Neural progenitor cell (in vitro differentiated cells): ENCODE measurements at regions not wholly inside any gene's neighbourhood (a gene's known extent, or its start where the extent isn't known, plus 50 kb on each side); places are given as distances from the start of the nearest gene placed in this dataset.
"Not testable (repeated sequence)": the region's sequence is repeated elsewhere in the genome, so short reads cannot be mapped to it uniquely, and the experiment has no call there.

Source experiments
- DNase-seq: peaks from one replicate; pipeline ENCODE4 v3.0.0-alpha.2; 2016; ENCODE audit warnings: low spot score
- H2AFZ ChIP-seq: fragments of 200-600 bp; sonication (generic); replicated peaks from 2 replicates; pipeline ENCODE4 v1.6.1; 2016; ENCODE audit warnings: antibody characterized with exemption
- H3F3A ChIP-seq: fragments of 200-600 bp; sonication (generic); 2 replicates; pipeline ENCODE4 v1.6.1; 2016; ENCODE audit warnings: antibody characterized with exemption, low read depth
- H3K27ac ChIP-seq: fragments of 200-600 bp; sonication (generic); 2 replicates; pipeline ENCODE4 v1.5.1; 2016; ENCODE audit warnings: mild to moderate bottlenecking
- H3K27me3 ChIP-seq: fragments of 200-600 bp; sonication (generic); 2 replicates; pipeline ENCODE4 v1.6.1; 2016; ENCODE audit warnings: mild to moderate bottlenecking, moderate library complexity
- H3K36me3 ChIP-seq: fragments of 200-600 bp; sonication (generic); 2 replicates; pipeline ENCODE4 v1.5.1; 2016
- H3K4me1 ChIP-seq: fragments of 200-600 bp; sonication (generic); 2 replicates; pipeline ENCODE4 v1.6.1; 2016; ENCODE audit warnings: mixed run types
- H3K4me2 ChIP-seq: fragments of 200-600 bp; sonication (generic); 2 replicates; pipeline ENCODE4 v1.6.1; 2016
- H3K4me3 ChIP-seq: fragments of 200-600 bp; sonication (generic); 2 replicates; pipeline ENCODE4 v1.5.1; 2016
- H3K79me2 ChIP-seq: fragments of 200-600 bp; sonication (generic); 2 replicates; pipeline ENCODE4 v1.6.1; 2016; ENCODE audit warnings: low read depth
- H3K9ac ChIP-seq: fragments of 200-600 bp; sonication (generic); 2 replicates; pipeline ENCODE4 v1.6.1; 2016
- H3K9me3 ChIP-seq: fragments of 200-600 bp; sonication (generic); 2 replicates; pipeline ENCODE4 v1.5.1; 2016; ENCODE audit warnings: low read depth
- H4K20me1 ChIP-seq: fragments of 200-600 bp; sonication (generic); 2 replicates; pipeline ENCODE4 v1.6.1; 2016; ENCODE audit warnings: low read depth
- H3K27ac Mint-ChIP-seq: 3 replicates; pipeline ENCODE4 v1.8.0; 2021; ENCODE audit warnings: mixed read lengths
- H3K27me3 Mint-ChIP-seq: 2 replicates; pipeline ENCODE4 v1.8.0; 2022; ENCODE audit warnings: low read depth, mild to moderate bottlenecking, inconsistent platforms, moderate library complexity, mixed read lengths; ENCODE audit not compliant: insufficient read depth
- H3K36me3 Mint-ChIP-seq: 3 replicates; pipeline ENCODE4 v1.8.0; 2021; ENCODE audit warnings: mixed read lengths
- H3K4me1 Mint-ChIP-seq: 3 replicates; pipeline ENCODE4 v1.8.0; 2021; ENCODE audit warnings: mixed read lengths
- H3K4me3 Mint-ChIP-seq: 3 replicates; pipeline ENCODE4 v1.8.0; 2021; ENCODE audit warnings: mild to moderate bottlenecking, moderate library complexity, mixed read lengths
- H3K9me3 Mint-ChIP-seq: 3 replicates; pipeline ENCODE4 v1.8.0; 2020; ENCODE audit warnings: mixed read lengths
- CTCF ChIP-seq: fragments of 200-600 bp; sonication (generic); IDR thresholded peaks from 2 replicates; pipeline ENCODE4 v1.5.1; 2017; ENCODE audit warnings: antibody characterized with exemption, mild to moderate bottlenecking
- EZH2 ChIP-seq: fragments of 200-600 bp; sonication (generic); IDR thresholded peaks from 2 replicates; pipeline ENCODE4 v1.6.1; 2017; ENCODE audit warnings: antibody characterized with exemption, mild to moderate bottlenecking, moderate library complexity
- EZH2phosphoT487 ChIP-seq: fragments of 200-600 bp; sonication (generic); IDR thresholded peaks from 2 replicates; pipeline ENCODE4 v1.6.1; 2017; ENCODE audit warnings: antibody characterized with exemption

GRCh38 chr17:20823905-20824304 lies 218.9 kb downstream of the USP22 start:
- no peaks in the 10 kb centered on the region for H3K4me1 ChIP-seq
- TF ChIP-seq EZH2: no peak
- no peak for TF ChIP-seq CTCF
- TF ChIP-seq EZH2phosphoT487: no peak
- H3K9me3 ChIP-seq: no peaks in the 10 kb centered on the region
- Mint-ChIP-seq H3K36me3 (no peaks in the 10 kb centered on the region), H3K27ac (no peak overlapping the region), H3K4me1 (peaks cover 2% of the 10 kb centered on the region), H3K4me3 (no peak overlapping the region), H3K27me3 (peaks cover 3% of the 10 kb centered on the region), H3K9me3 (no peaks in the 10 kb centered on the region)
- H3K27ac ChIP-seq: no peak overlapping the region
- no peak overlapping the region for H2AFZ ChIP-seq
- no peaks in the 10 kb centered on the region for H3K27me3 ChIP-seq
- H3K9ac ChIP-seq: no peak overlapping the region
- H3K4me2 ChIP-seq: no peak overlapping the region
- no peaks in the 10 kb centered on the region for H3K79me2 ChIP-seq
- no peaks in the 10 kb centered on the region for H3F3A ChIP-seq
- H3K4me3 ChIP-seq: no peak overlapping the region
- H4K20me1 ChIP-seq: no peaks in the 10 kb centered on the region
- no peaks in the 10 kb centered on the region for H3K36me3 ChIP-seq
- DNase-seq: no peak

- H3K4me1 ChIP-seq: no peaks in the 10 kb centered on the region
- no peak overlapping the region for H3K27ac ChIP-seq
- no peaks in the 10 kb centered on the region for H3K27me3 ChIP-seq
- H3K4me3 ChIP-seq: no peak overlapping the region
- TF ChIP-seq EZH2 (no peak), CTCF (no peak), EZH2phosphoT487 (no peak)
- H4K20me1 ChIP-seq: no peaks in the 10 kb centered on the region
- Mint-ChIP-seq H3K4me3 (no peak overlapping the region), H3K27me3 (peaks cover 4% of the 10 kb centered on the region), H3K9me3 (no peaks in the 10 kb centered on the region), H3K4me1 (peaks cover 2% of the 10 kb centered on the region), H3K27ac (no peak overlapping the region), H3K36me3 (no peaks in the 10 kb centered on the region)
- H3K4me2 ChIP-seq: no peak overlapping the region
- no peak overlapping the region for H3K9ac ChIP-seq
- H3F3A ChIP-seq: no peaks in the 10 kb centered on the region
- H2AFZ ChIP-seq: no peak overlapping the region
- no peaks in the 10 kb centered on the region for H3K36me3 ChIP-seq
- no peak for DNase-seq
- H3K9me3 ChIP-seq: no peaks in the 10 kb centered on the region
- H3K79me2 ChIP-seq: no peaks in the 10 kb centered on the region
Observed at GRCh38 chr17:20825539-20825938, 217.3 kb downstream of the USP22 start.

GRCh38 chr17:20840453-20840852 lies 202.4 kb downstream of the USP22 start:
- not testable (repeated sequence) for H4K20me1 ChIP-seq, H3K79me2 ChIP-seq, H2AFZ ChIP-seq, H3F3A ChIP-seq, H3K9me3 Mint-ChIP-seq, H3K9me3 ChIP-seq, H3K4me3 ChIP-seq, H3K27ac Mint-ChIP-seq, H3K4me1 ChIP-seq, H3K9ac ChIP-seq, H3K36me3 ChIP-seq, H3K4me1 Mint-ChIP-seq, DNase-seq, H3K27me3 Mint-ChIP-seq, H3K27ac ChIP-seq, H3K36me3 Mint-ChIP-seq, H3K4me3 Mint-ChIP-seq, H3K4me2 ChIP-seq
- H3K27me3 ChIP-seq: peaks cover 30% of the 10 kb centered on the region

GRCh38 chr17:20840987-20841865 lies 201.6 kb downstream of the USP22 start:
- not testable (repeated sequence) for H2AFZ ChIP-seq, H3K27ac Mint-ChIP-seq, H3K4me1 ChIP-seq, H3K4me1 Mint-ChIP-seq, H3K9me3 Mint-ChIP-seq, DNase-seq, H3K4me2 ChIP-seq, H4K20me1 ChIP-seq, H3K9ac ChIP-seq, H3K27me3 Mint-ChIP-seq, H3K79me2 ChIP-seq, H3K4me3 ChIP-seq, H3K36me3 ChIP-seq, H3K4me3 Mint-ChIP-seq, H3K27ac ChIP-seq, H3K36me3 Mint-ChIP-seq, H3F3A ChIP-seq, H3K9me3 ChIP-seq
- H3K27me3 ChIP-seq: peaks cover 36% of the 10 kb centered on the region

- not testable (repeated sequence) for H3K79me2 ChIP-seq, H3K36me3 ChIP-seq, H3K4me3 Mint-ChIP-seq, H3K27ac Mint-ChIP-seq, H3K4me3 ChIP-seq, DNase-seq, H3K36me3 Mint-ChIP-seq, H2AFZ ChIP-seq, H3K9ac ChIP-seq, H3K4me1 Mint-ChIP-seq, H3K4me1 ChIP-seq, H3K4me2 ChIP-seq, H3K9me3 Mint-ChIP-seq, H4K20me1 ChIP-seq, H3K27ac ChIP-seq, H3K9me3 ChIP-seq, H3F3A ChIP-seq, H3K27me3 Mint-ChIP-seq
- H3K27me3 ChIP-seq: peaks cover 36% of the 10 kb centered on the region
Observed at GRCh38 chr17:20842012-20842411, 200.8 kb downstream of the USP22 start.

- H3K4me3 Mint-ChIP-seq: peak overlapping the region; percentile 71
Observed at GRCh38 chr17:20843261-20843660, 199.6 kb downstream of the USP22 start.

More at GRCh38 chr17:20843261-20843660, 199.6 kb downstream of the USP22 start:
- H3K9me3 Mint-ChIP-seq, H3K27ac Mint-ChIP-seq, H3K4me1 Mint-ChIP-seq, H3K79me2 ChIP-seq, H3K27me3 Mint-ChIP-seq, H3K9me3 ChIP-seq, H3K36me3 ChIP-seq, H3K4me1 ChIP-seq, H3K9ac ChIP-seq, H3K36me3 Mint-ChIP-seq, H3F3A ChIP-seq, H4K20me1 ChIP-seq, DNase-seq, H3K27ac ChIP-seq: not testable (repeated sequence)
- Histone ChIP-seq H3K4me3 (peak overlapping the region; percentile 50), H3K4me2 (peak overlapping the region; percentile 84), H2AFZ (peak overlapping the region; percentile 85), H3K27me3 (peaks cover 36% of the 10 kb centered on the region)
